ENCODE measurements at regions not wholly inside any gene's neighbourhood (a gene's known extent, or its start where the extent isn't known, plus 50 kb on each side); places are given as distances from the start of the nearest gene placed in this dataset.
"Not testable (repeated sequence)": the region's sequence is repeated elsewhere in the genome, so short reads cannot be mapped to it uniquely, and the experiment has no call there.

GRCh38 chr22:25433381-25433970, 131.0 kb upstream of the GRK3 start:
- not testable (repeated sequence) for TF ChIP-seq POLR2A, EP300 (IDR thresholded peaks at IDR 0.05)

Measured in gastroesophageal sphincter (tissue), 2 donors.